ENCODE measurements at regions not wholly inside any gene's neighbourhood (a gene's known extent, or its start where the extent isn't known, plus 50 kb on each side); places are given as distances from the start of the nearest gene placed in this dataset.

DNA sequence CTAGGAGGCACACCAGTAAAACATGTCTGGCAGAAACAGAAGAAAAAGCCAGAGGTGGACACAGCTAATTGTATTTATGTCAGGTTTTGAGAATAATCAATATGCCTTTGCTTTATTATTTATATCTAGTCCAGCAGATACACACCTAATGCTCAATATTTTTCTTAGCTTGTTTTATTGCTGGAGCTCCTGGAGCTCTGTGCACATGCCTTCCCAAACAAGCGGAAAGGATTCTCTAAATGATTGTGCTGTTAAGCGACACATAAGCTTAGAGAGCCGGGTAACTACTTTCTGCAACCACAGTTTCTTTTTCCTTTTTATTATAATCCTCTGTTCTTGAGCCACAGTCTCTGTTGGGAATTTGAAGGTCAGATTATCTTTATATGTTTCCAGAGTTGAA is 177.3 kb upstream of the ST6GAL2 start:
- H3K36me3 Mint-ChIP-seq = no peaks in the 10 kb centered on the region
- no peak overlapping the region for H3K27ac Mint-ChIP-seq
- no peak for DNase-seq
- no peaks in the 10 kb centered on the region for H3K9me3 ChIP-seq
- ChIA-PET POLR2A (no interaction called here), CTCF (no interaction called here)
- no peaks in the 10 kb centered on the region for H3K27me3 ChIP-seq (replicated peaks in 1 of 2; ENCODE audit: control insufficient read depth in 2 of 2, extremely low read depth in 1 of 2, insufficient read depth in 2 of 2, low read length in 1 of 2)
- H3K4me1 ChIP-seq (ENCODE audit: control insufficient read depth in 1 of 2, extremely low read depth in 1 of 2, insufficient read depth in 2 of 2, low read length in 2 of 2) = no peaks in the 10 kb centered on the region
- H3K9me3 Mint-ChIP-seq = peaks cover 0 to 14% (median 0%) of the 10 kb centered on the region in 3 donors
- H3K27ac ChIP-seq (ENCODE audit: low read length) = no peak overlapping the region
- no peak for ATAC-seq (replicated peaks in 1 of 4)
- no peaks in the 10 kb centered on the region for H3K36me3 ChIP-seq (ENCODE audit: control insufficient read depth in 2 of 2, extremely low read depth in 1 of 2, insufficient read depth in 1 of 2, low read length in 1 of 2)
- H3K27me3 Mint-ChIP-seq = no peaks in the 10 kb centered on the region
- no CpG with 5 or more reads among the region's 3 CpGs for WGBS (ENCODE audit: insufficient coverage)
- no peak overlapping the region for H3K4me3 Mint-ChIP-seq
- no peaks in the 10 kb centered on the region for H3K4me1 Mint-ChIP-seq
- no peak overlapping the region for H3K4me3 ChIP-seq (ENCODE audit: control insufficient read depth in 1 of 2, extremely low read depth in 1 of 2, low read length in 1 of 2)

- ATAC-seq (replicated peaks in 1 of 4) (no peak), DNase-seq (no peak)
- H3K27ac Mint-ChIP-seq = no peak overlapping the region
- H3K36me3 ChIP-seq (ENCODE audit: control insufficient read depth in 2 of 2, extremely low read depth in 1 of 2, insufficient read depth in 1 of 2, low read length in 1 of 2) = no peaks in the 10 kb centered on the region
- H3K9me3 ChIP-seq = no peaks in the 10 kb centered on the region
- H3K27me3 ChIP-seq (replicated peaks in 1 of 2; ENCODE audit: control insufficient read depth in 2 of 2, extremely low read depth in 1 of 2, insufficient read depth in 2 of 2, low read length in 1 of 2) = no peaks in the 10 kb centered on the region
- no peak overlapping the region for H3K27ac ChIP-seq (ENCODE audit: low read length)
- ChIA-PET CTCF (no interaction called here), POLR2A (no interaction called here)
- WGBS (ENCODE audit: insufficient coverage) = 96% methylated on average over 4 of the region's 6 CpGs
- no peaks in the 10 kb centered on the region for H3K4me1 ChIP-seq (ENCODE audit: control insufficient read depth in 1 of 2, extremely low read depth in 1 of 2, insufficient read depth in 2 of 2, low read length in 2 of 2)
- H3K9me3 Mint-ChIP-seq = peaks cover 0 to 7% (median 0%) of the 10 kb centered on the region in 3 donors
- H3K27me3 Mint-ChIP-seq = no peaks in the 10 kb centered on the region
- H3K4me1 Mint-ChIP-seq = no peaks in the 10 kb centered on the region
- H3K4me3 ChIP-seq (ENCODE audit: control insufficient read depth in 1 of 2, extremely low read depth in 1 of 2, low read length in 1 of 2) = no peak overlapping the region
- no peaks in the 10 kb centered on the region for H3K36me3 Mint-ChIP-seq
- no peak overlapping the region for H3K4me3 Mint-ChIP-seq
Measured at GRCh38 chr2:107064750-107065149, 178.8 kb upstream of the ST6GAL2 start.

DNA sequence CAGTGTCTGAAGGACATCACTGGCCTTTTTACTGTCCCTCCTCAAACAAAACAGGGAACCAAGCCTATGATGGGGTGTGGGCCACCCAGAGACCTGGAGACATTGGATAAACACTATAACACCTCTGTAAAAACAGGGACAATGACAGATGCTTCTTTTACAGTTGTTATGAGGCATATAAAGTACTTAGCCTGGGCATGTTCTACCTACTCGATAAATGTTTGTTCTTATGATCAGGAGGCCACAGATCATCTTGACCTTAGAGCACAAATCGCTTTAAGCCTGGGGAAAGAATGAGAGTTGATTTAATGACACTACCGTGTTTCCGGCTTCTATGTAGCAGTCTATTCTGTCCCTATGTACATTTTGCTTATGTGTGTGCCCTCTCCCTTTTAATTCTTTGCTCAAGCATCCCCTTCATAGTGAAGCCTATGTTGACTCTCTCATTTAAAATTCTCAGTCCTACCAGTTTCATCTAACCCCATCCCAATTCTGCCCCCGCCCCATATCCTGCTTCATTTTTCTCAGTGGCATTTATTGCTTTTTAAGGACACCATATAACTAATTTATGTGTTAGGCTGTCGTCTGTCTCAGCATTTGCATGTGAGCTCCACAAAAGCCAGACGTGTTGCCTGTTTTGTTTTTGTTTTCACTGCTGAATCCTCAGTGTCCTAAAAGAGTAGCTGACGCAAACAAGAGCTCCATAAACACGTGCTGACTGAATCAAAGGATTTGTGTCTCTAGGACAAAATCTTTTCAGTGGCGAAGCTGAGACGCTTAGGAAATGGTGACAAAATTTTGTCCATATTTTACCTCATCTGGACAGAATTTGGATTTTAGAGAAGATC is 182.3 kb upstream of the ST6GAL2 start:
- Mint-ChIP-seq H3K36me3 (no peaks in the 10 kb centered on the region), H3K4me1 (no peaks in the 10 kb centered on the region), H3K4me3 (no peak overlapping the region), H3K27me3 (no peaks in the 10 kb centered on the region), H3K27ac (no peak overlapping the region), H3K9me3 (peaks cover 0 to 2% (median 0%) of the 10 kb centered on the region in 3 donors)
- no peak for ATAC-seq (replicated peaks in 1 of 4)
- Histone ChIP-seq H3K27me3 (replicated peaks in 1 of 2; ENCODE audit: control insufficient read depth in 2 of 2, extremely low read depth in 1 of 2, insufficient read depth in 2 of 2, low read length in 1 of 2) (no peaks in the 10 kb centered on the region), H3K4me1 (ENCODE audit: control insufficient read depth in 1 of 2, extremely low read depth in 1 of 2, insufficient read depth in 2 of 2, low read length in 2 of 2) (no peaks in the 10 kb centered on the region), H3K9me3 (no peaks in the 10 kb centered on the region), H3K36me3 (ENCODE audit: control insufficient read depth in 2 of 2, extremely low read depth in 1 of 2, insufficient read depth in 1 of 2, low read length in 1 of 2) (no peaks in the 10 kb centered on the region), H3K4me3 (ENCODE audit: control insufficient read depth in 1 of 2, extremely low read depth in 1 of 2, low read length in 1 of 2) (no peak overlapping the region), H3K27ac (ENCODE audit: low read length) (no peak overlapping the region)
- DNase-seq = no peak
- ChIA-PET POLR2A (no interaction called here), CTCF (no interaction called here)
- WGBS (ENCODE audit: insufficient coverage) = 76% methylated on average over 6 of the region's 11 CpGs

GRCh38 chr2:107069890-107070289 is 183.9 kb upstream of the ST6GAL2 start:
- Histone ChIP-seq H3K36me3 (ENCODE audit: control insufficient read depth in 2 of 2, extremely low read depth in 1 of 2, insufficient read depth in 1 of 2, low read length in 1 of 2) (no peaks in the 10 kb centered on the region), H3K9me3 (no peaks in the 10 kb centered on the region), H3K4me1 (ENCODE audit: control insufficient read depth in 1 of 2, extremely low read depth in 1 of 2, insufficient read depth in 2 of 2, low read length in 2 of 2) (no peaks in the 10 kb centered on the region), H3K27me3 (replicated peaks in 1 of 2; ENCODE audit: control insufficient read depth in 2 of 2, extremely low read depth in 1 of 2, insufficient read depth in 2 of 2, low read length in 1 of 2) (no peaks in the 10 kb centered on the region), H3K27ac (ENCODE audit: low read length) (no peak overlapping the region), H3K4me3 (ENCODE audit: control insufficient read depth in 1 of 2, extremely low read depth in 1 of 2, low read length in 1 of 2) (no peak overlapping the region)
- Mint-ChIP-seq H3K36me3 (no peaks in the 10 kb centered on the region), H3K4me3 (no peak overlapping the region), H3K9me3 (peaks cover 0 to 2% (median 0%) of the 10 kb centered on the region in 3 donors), H3K4me1 (no peaks in the 10 kb centered on the region), H3K27me3 (no peaks in the 10 kb centered on the region), H3K27ac (no peak overlapping the region)
- WGBS (ENCODE audit: insufficient coverage) = no CpG with 5 or more reads among the region's 2 CpGs
- DNase-seq (no peak), ATAC-seq (replicated peaks in 1 of 4) (no peak)
- ChIA-PET POLR2A (no interaction called here), CTCF (no interaction called here)

DNA sequence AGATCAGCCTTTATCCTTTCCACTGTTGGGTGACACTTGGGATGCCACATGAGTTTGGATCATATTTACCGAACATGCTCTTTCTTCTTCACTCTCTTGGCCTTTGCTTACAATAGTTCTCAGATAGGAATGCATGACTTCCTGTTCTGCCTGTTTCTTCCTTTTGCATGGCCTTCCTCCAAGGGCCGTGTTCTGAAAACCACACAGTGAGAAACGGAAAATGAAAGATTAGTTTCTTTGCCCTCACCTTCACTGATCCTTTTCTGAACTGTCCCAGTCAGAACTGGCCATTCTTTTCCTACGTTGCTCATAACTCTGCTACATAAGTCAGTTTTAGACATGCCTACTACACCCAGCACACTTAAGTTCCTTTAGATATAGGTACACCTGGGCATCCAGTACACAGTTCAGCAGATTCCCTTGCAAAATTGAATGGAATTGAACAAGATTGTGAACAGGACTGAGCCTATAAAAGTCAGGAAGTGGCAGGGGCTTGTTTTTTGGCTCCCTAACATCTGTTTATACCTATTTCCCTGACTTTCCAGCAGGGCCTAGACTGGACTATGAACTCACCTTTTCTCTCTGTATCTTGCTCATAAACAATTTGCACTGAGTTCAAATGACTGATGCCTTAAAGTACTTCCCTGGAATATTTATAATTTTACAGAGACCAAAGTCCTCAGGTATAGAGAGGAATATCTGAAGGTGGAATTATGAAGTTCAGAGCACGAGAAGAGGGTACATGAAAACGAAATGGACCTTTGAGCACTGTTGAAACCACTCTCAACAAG is 186.4 kb upstream of the ST6GAL2 start:
- Histone ChIP-seq H3K4me1 (ENCODE audit: control insufficient read depth in 1 of 2, extremely low read depth in 1 of 2, insufficient read depth in 2 of 2, low read length in 2 of 2) (no peaks in the 10 kb centered on the region), H3K9me3 (no peaks in the 10 kb centered on the region), H3K27me3 (replicated peaks in 1 of 2; ENCODE audit: control insufficient read depth in 2 of 2, extremely low read depth in 1 of 2, insufficient read depth in 2 of 2, low read length in 1 of 2) (no peaks in the 10 kb centered on the region), H3K27ac (ENCODE audit: low read length) (no peak overlapping the region), H3K4me3 (ENCODE audit: control insufficient read depth in 1 of 2, extremely low read depth in 1 of 2, low read length in 1 of 2) (no peak overlapping the region), H3K36me3 (ENCODE audit: control insufficient read depth in 2 of 2, extremely low read depth in 1 of 2, insufficient read depth in 1 of 2, low read length in 1 of 2) (no peaks in the 10 kb centered on the region)
- H3K9me3 Mint-ChIP-seq = peaks cover 0 to 4% (median 2%) of the 10 kb centered on the region in 3 donors
- no peaks in the 10 kb centered on the region for H3K36me3 Mint-ChIP-seq
- ChIA-PET CTCF (no interaction called here), POLR2A (no interaction called here)
- DNase-seq (no peak), ATAC-seq (replicated peaks in 1 of 4) (no peak)
- no peaks in the 10 kb centered on the region for H3K27me3 Mint-ChIP-seq
- no peak overlapping the region for H3K27ac Mint-ChIP-seq
- no peak overlapping the region for H3K4me3 Mint-ChIP-seq
- 16% methylated on average over 3 of the region's 6 CpGs for WGBS (ENCODE audit: insufficient coverage)
- no peaks in the 10 kb centered on the region for H3K4me1 Mint-ChIP-seq

DNA sequence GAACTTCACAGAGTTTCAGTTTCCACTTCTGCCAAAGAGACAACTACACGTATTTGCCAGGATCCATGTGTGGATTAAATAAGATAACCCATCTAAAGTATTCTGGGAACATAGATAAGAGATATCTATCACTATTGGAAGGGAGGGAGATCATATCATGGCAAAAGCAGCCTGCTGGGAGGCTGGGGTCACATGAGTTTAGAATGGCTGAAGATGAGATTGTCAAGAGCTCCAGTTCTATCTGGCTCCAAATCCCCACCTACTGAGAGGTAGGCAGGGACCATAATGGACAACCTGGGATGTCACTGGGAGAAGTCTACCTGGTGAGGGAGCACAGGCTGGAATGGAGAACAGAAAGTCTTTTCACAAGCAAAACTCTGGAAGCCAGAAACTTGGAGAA is 192.6 kb upstream of the ST6GAL2 start:
- CTCF ChIA-PET = no interaction called here
- WGBS (ENCODE audit: insufficient coverage) = no CpG with 5 or more reads among the region's 1 CpG
- DNase-seq = no peak
- Mint-ChIP-seq H3K4me3 (no peak overlapping the region), H3K4me1 (no peaks in the 10 kb centered on the region), H3K9me3 (peaks cover 0 to 4% (median 4%) of the 10 kb centered on the region in 3 donors), H3K36me3 (no peaks in the 10 kb centered on the region), H3K27me3 (peaks cover 0 to 3% of the 10 kb centered on the region in 2 donors), H3K27ac (no peak overlapping the region)
- Histone ChIP-seq H3K27me3 (replicated peaks in 1 of 2; ENCODE audit: control insufficient read depth in 2 of 2, extremely low read depth in 1 of 2, insufficient read depth in 2 of 2, low read length in 1 of 2) (no peaks in the 10 kb centered on the region), H3K27ac (ENCODE audit: low read length) (no peak overlapping the region), H3K36me3 (ENCODE audit: control insufficient read depth in 2 of 2, extremely low read depth in 1 of 2, insufficient read depth in 1 of 2, low read length in 1 of 2) (no peaks in the 10 kb centered on the region), H3K4me1 (ENCODE audit: control insufficient read depth in 1 of 2, extremely low read depth in 1 of 2, insufficient read depth in 2 of 2, low read length in 2 of 2) (no peaks in the 10 kb centered on the region), H3K4me3 (ENCODE audit: control insufficient read depth in 1 of 2, extremely low read depth in 1 of 2, low read length in 1 of 2) (no peak overlapping the region), H3K9me3 (no peaks in the 10 kb centered on the region)
- ATAC-seq (replicated peaks in 1 of 4) = no peak
- POLR2A ChIA-PET = no interaction called here

Data from T-cell (primary cell).